ENCODE measurements at regions not wholly inside any gene's neighbourhood (a gene's known extent, or its start where the extent isn't known, plus 50 kb on each side); places are given as distances from the start of the nearest gene placed in this dataset.

DNA sequence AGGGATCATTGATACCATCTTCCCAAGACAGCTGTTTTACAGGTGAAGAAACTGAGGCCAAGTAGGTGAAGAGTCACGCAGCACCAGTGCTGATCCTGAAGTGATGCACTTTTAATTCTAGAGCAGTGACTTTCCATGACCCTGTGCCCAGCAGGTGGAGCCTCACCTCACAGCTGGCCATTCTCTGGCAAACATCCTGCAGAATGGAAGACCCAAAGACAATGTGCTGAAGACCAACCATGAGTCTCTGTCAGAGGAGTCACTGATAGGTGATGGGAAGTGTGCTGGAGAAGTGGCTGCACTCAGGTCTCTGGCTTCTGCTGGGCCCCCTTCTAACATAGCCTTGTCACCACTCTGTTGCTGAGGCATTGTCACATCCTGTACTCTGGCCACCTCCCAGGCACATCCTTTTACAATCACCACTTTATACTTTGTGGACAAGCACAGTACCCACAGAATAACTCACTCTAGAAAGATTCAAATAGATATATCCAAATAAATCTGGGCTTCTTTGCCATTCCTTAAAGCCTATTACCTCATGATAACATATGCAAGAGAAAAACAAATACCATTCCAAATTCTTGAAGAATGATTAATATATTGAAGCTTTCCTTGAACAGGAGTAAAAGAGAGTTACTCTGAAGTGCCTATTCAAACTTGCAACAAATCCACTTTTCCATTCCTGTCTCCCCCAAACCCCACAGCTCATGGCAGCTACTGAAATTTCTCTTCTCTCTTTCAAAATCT is 64.1 kb upstream of the SCOC start:
- in situ Hi-C loops (cut with HindIII; ENCODE audit: low pct_ligation_motif_present, low sequenced_read_pairs), result no loop called here
- no peak overlapping the region for H3K4me3 ChIP-seq (ENCODE audit: low read depth, low read length)
- TF ChIP-seq, protein P1, sequence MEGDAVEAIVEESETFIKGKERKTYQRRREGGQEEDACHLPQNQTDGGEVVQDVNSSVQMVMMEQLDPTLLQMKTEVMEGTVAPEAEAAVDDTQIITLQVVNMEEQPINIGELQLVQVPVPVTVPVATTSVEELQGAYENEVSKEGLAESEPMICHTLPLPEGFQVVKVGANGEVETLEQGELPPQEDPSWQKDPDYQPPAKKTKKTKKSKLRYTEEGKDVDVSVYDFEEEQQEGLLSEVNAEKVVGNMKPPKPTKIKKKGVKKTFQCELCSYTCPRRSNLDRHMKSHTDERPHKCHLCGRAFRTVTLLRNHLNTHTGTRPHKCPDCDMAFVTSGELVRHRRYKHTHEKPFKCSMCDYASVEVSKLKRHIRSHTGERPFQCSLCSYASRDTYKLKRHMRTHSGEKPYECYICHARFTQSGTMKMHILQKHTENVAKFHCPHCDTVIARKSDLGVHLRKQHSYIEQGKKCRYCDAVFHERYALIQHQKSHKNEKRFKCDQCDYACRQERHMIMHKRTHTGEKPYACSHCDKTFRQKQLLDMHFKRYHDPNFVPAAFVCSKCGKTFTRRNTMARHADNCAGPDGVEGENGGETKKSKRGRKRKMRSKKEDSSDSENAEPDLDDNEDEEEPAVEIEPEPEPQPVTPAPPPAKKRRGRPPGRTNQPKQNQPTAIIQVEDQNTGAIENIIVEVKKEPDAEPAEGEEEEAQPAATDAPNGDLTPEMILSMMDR (IDR thresholded peaks at IDR 0.05; ENCODE audit: low read depth, low read length, missing control alignments), result no peak
- H3K27ac ChIP-seq, result peak overlapping the region; percentile 96
- DNase-seq, result peak; percentile 42
- no peaks in the 10 kb centered on the region for H3K36me3 ChIP-seq (replicated peaks)
- H3K27me3 ChIP-seq (replicated peaks), result no peaks in the 10 kb centered on the region

DNA sequence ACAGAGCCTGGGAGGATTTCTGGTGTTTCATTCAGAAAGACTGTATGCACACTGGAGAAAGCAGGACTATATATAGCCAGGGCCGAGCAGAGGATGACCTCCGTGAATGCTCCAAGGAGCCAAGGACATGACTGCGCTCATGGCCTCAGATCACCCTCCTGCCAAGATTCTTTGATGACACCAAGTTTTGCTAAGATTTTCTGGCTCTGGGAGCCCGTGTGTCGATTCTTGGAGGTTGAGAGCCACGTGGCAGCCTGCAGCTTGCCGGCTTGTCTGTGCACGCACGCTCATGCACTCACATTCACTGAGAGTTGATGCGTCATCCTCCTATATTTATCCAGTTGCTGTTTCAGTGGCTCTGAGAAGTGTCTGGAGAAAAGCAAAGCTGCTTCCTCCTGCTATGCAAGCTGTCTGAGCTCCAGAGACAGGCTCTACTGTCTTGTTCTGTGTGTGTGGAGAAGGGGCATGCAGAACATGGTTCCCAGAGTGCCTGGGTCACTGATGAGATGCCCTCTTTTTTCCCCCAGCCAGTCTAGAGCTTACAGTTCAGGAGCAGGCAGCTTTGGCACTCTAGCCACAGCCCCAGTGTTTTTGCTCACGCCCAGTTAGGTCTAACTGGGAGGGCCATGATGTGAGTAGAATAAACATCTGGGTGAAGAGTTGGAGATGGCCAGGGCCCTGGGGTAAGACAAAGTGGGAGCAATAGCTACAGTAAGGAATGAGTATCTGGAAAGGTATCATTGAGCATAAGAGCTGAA is 64.9 kb upstream of the SCOC start:
- no peaks in the 10 kb centered on the region for H3K27me3 ChIP-seq (replicated peaks)
- H3K36me3 ChIP-seq (replicated peaks), result no peaks in the 10 kb centered on the region
- H3K4me3 ChIP-seq (ENCODE audit: low read depth, low read length), result no peak overlapping the region
- TF ChIP-seq, protein P1 (IDR thresholded peaks at IDR 0.05; ENCODE audit: low read depth, low read length, missing control alignments), result no peak
- DNase-seq, result peak; percentile 98
- in situ Hi-C loops (cut with HindIII; ENCODE audit: low pct_ligation_motif_present, low sequenced_read_pairs), result no loop called here
- H3K27ac ChIP-seq, result peak overlapping the region; percentile 96

DNA sequence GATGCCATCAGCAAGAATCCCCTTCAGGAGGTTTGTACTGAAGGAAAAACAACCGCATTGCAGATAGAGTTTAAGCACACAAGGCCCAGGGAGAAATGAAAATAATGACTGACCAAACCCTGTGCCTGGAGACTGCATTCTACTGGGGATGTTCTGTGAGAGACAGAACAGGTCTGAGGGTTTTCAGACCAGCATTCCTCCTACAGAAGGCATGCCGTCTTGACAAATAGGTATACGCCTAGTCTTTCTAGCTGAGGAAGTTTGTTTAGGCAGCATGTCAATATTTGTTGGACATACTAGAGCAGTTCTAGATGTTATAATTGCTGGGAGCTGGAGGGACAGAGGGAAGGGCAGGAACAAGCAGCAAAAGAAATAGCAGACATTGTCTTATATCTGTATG is 68.4 kb upstream of the SCOC start:
- TF ChIP-seq, protein P1 (IDR thresholded peaks at IDR 0.05; ENCODE audit: low read depth, low read length, missing control alignments), result no peak
- in situ Hi-C loops (cut with HindIII; ENCODE audit: low pct_ligation_motif_present, low sequenced_read_pairs), result no loop called here
- Histone ChIP-seq H3K27me3 (replicated peaks) (no peaks in the 10 kb centered on the region), H3K36me3 (replicated peaks) (no peaks in the 10 kb centered on the region), H3K4me3 (ENCODE audit: low read depth, low read length) (no peak overlapping the region), H3K27ac (no peak overlapping the region)
- DNase-seq, result no peak

DNA sequence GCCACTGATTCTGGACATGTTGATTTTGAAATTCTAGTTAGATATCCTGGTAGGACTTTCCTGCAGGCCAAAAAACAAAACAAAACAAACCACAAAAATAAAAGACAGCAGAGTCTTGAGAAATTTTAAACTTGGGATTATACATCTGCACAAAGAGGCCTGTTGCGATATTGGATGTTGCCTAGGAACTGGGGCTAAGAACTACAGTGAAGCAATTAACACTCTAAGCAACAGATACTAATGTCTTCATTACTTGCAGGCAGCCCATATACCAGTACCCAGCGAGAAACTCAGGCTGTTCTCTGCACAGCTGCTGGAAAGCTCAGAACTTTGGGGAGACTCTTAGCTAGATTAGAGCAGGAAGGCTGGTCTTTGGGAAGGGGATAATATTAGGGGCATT is 69.1 kb upstream of the SCOC start:
- no peak for DNase-seq
- no peaks in the 10 kb centered on the region for H3K36me3 ChIP-seq (replicated peaks)
- in situ Hi-C loops (cut with HindIII; ENCODE audit: low pct_ligation_motif_present, low sequenced_read_pairs), result no loop called here
- H3K27ac ChIP-seq, result no peak overlapping the region
- TF ChIP-seq, protein P1 (IDR thresholded peaks at IDR 0.05; ENCODE audit: low read depth, low read length, missing control alignments), result no peak
- no peak overlapping the region for H3K4me3 ChIP-seq (ENCODE audit: low read depth, low read length)
- no peaks in the 10 kb centered on the region for H3K27me3 ChIP-seq (replicated peaks)

DNA sequence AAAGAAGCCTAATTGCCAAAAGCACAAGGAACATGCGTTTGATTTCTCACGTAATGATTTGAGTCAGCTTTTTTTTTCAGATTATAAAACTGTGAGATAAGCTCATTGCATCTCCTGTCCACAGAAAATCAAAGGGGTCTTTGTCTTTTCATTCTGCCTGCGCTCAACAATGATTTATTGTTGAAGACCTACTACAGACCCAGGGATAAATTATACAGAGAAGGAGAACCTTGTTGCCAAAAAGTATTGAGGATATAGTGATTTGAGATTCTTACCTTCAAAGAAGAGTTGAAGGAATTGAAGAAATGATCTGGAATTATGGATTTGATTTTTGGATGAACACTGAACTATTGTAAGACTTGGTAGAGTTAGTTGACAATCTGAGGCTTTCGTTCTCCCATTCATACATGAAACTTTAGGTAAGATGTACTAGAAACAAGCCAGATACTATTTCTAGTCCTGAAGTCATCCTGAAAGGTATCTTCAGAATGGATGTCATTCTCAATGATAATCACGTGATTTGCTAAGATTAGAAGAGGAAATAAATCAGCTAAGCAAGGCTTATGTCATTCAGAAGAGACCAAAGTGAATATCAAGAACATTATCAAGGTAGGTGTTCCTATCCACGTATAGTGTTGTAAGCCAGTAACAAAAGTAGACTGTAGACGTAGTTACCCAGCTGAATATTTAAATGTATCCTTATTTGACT is 71.1 kb upstream of the SCOC start:
- H3K4me3 ChIP-seq (ENCODE audit: low read depth, low read length), result no peak overlapping the region
- H3K27ac ChIP-seq, result no peak overlapping the region
- TF ChIP-seq, protein P1 (IDR thresholded peaks at IDR 0.05; ENCODE audit: low read depth, low read length, missing control alignments), result no peak
- H3K27me3 ChIP-seq (replicated peaks), result no peaks in the 10 kb centered on the region
- no peaks in the 10 kb centered on the region for H3K36me3 ChIP-seq (replicated peaks)
- in situ Hi-C loops (cut with HindIII; ENCODE audit: low pct_ligation_motif_present, low sequenced_read_pairs), result no loop called here
- DNase-seq, result no peak

Measured in brain microvascular endothelial cell (primary cell).